CD4-positive, alpha-beta T cell treated with Interferon alpha-2 for 1 hour (primary cell): ENCODE measurements at regions not wholly inside any gene's neighbourhood (a gene's known extent, or its start where the extent isn't known, plus 50 kb on each side); places are given as distances from the start of the nearest gene placed in this dataset.

Experiments used
- DNase-seq, 2 donors: peaks; one replicate each; pipeline ENCODE4 v3.0.0-alpha.2; 2020 to 2022

DNA sequence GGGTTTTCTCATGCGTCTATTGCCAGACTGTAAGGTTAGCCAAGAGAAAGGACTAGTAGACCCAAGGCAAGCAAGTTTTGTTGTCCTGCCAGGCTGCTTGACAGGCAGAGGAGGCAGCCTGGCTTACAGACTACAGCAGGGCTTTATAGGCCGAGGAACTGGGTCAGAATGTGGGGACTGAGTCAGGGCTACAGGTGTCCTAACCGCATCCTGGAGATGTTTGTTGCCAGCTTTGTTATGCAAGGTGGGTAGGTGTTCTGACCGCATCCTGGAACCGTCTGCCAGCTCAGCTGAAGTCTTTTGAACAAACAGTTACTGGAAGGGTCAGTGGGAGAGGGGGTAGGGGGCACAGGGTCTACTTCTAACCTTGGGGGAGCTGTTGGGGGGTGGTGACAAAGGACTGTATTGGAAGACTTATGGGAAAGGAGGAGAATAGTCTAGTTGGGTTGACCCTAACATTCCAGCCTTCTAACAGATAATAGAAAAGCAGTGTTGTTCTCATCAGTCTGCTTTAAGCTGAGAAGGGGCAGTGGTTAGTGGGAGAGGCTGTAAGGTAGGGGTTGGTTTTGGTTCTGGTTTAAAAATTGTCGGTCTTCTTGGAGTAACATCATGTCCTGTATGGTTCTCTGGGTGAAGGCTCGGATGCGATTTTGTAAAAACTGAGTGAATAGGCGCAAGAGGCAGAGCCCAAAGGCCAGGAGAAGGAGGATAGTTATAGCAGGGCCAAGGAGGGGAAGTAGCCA is 913.8 kb upstream of the SLITRK5 start:
- DNase-seq, result peak; percentile 42 to 47

GRCh38 chr13:86758116-86758515 is 913.1 kb upstream of the SLITRK5 start:
- no peak for DNase-seq

GRCh38 chr13:86760620-86761019 is 910.6 kb upstream of the SLITRK5 start:
- DNase-seq, result peak in 1 of 2 donors; percentile 13

DNA sequence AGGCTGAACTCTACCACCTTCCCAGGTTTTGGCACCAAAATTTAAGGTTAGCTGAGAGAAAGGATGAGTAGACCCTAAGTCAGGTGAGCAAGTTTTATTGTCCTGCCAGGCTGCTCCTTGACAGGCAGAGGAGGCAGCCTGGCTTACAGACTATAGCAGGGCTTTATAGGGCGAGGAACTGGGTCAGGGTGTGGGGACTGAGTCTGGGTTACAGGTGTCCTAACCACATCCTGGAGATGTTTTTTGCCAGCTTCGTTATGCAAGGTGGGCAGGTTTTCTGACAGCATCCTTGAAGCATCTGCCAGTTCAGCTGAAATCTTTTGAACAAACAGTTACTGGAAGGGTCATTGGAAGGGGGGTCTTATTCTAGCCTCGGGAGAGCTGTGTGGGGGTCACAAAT is 905.7 kb upstream of the SLITRK5 start:
- peak in 1 of 2 donors; percentile 9 for DNase-seq

DNA sequence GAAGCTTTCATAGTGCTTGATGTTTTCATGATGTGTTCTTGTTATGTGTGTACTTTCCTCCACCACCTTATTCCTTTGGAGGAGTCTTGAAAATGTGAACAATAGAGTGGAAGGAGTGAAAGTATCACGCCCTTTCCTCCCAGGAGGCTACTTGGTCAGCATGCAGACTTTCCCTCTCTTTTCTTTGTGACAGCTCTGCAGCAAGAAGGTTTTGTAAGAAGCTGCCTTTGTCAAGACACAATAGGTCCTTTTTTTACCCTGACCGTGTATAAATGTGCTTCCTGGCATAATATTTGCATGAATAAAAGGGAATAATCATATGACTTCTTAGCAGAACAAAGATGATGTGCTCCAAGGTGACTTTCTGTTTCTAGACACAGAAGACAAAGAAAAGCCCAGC is 882.6 kb upstream of the SLITRK5 start:
- DNase-seq, result no peak

- DNase-seq, result no peak
Observed at GRCh38 chr13:86792153-86792651, 879.0 kb upstream of the SLITRK5 start.

DNA sequence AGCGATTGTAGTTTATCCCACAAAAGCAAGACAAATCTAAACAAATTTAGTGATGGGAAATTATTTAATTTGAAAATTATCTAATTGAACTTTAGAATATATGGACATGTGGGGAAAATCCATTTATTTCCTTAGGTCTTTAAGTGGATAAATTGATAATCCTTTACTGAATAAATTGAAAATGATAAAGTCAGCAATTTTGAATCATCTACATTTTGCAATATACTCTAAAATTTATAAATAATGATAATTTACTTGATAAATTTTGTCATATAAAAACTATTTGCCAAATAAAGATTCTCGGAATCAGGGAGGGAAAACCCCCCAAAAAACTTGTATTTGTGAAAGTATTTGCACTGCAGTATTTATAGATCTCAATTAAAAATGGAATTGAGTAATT is 875.3 kb upstream of the SLITRK5 start:
- no peak for DNase-seq

- DNase-seq, result no peak
Observed at GRCh38 chr13:86810361-86810760, 860.8 kb upstream of the SLITRK5 start.

- DNase-seq, result no peak
Observed at GRCh38 chr13:86813198-86813597, 858.0 kb upstream of the SLITRK5 start.

DNA sequence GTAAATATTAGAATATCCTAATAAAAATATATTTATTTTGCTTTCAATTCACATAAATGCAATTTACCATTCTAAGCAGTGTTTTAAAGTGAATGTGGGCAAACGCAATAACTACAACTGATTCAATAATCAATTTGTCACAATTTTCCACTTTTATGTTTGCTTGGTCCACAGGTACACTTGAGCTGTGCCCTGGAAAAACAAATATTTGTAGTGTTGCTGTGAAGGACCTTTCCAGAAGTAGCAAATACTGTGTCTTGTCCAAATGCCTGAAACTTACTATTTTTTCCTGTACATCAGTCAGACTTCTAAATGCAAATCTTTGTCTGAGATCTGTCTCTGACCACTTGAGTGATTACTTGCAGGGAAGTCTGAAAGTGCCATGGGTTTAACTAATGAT is 845.8 kb upstream of the SLITRK5 start:
- DNase-seq, result no peak

- DNase-seq, result no peak
Observed at GRCh38 chr13:86826232-86826631, 844.9 kb upstream of the SLITRK5 start.

GRCh38 chr13:86830046-86830445 is 841.1 kb upstream of the SLITRK5 start:
- no peak for DNase-seq

DNA sequence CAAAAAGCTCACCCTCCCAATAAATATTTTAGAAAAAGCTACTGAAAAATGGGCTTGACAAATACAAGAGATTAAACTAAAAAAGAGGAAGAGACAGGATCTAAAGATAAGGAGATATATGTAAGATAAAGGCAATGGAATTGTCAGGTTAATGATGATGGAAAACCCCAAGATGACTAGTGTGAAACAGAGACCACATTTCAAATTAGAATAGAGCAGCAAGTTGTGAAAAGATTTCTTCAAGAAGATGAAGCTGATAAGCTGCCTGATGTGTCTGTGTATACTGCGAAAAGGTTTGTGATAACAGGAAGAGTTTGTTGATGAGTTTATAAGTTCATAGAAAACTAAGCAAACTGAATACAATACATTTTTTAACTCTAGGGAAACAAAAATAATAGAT is 840.1 kb upstream of the SLITRK5 start:
- DNase-seq, result no peak

- no peak for DNase-seq
Observed at GRCh38 chr13:86838411-86839120, 832.6 kb upstream of the SLITRK5 start.

- DNase-seq, result no peak
Observed at GRCh38 chr13:86839221-86839620, 832.0 kb upstream of the SLITRK5 start.

DNA sequence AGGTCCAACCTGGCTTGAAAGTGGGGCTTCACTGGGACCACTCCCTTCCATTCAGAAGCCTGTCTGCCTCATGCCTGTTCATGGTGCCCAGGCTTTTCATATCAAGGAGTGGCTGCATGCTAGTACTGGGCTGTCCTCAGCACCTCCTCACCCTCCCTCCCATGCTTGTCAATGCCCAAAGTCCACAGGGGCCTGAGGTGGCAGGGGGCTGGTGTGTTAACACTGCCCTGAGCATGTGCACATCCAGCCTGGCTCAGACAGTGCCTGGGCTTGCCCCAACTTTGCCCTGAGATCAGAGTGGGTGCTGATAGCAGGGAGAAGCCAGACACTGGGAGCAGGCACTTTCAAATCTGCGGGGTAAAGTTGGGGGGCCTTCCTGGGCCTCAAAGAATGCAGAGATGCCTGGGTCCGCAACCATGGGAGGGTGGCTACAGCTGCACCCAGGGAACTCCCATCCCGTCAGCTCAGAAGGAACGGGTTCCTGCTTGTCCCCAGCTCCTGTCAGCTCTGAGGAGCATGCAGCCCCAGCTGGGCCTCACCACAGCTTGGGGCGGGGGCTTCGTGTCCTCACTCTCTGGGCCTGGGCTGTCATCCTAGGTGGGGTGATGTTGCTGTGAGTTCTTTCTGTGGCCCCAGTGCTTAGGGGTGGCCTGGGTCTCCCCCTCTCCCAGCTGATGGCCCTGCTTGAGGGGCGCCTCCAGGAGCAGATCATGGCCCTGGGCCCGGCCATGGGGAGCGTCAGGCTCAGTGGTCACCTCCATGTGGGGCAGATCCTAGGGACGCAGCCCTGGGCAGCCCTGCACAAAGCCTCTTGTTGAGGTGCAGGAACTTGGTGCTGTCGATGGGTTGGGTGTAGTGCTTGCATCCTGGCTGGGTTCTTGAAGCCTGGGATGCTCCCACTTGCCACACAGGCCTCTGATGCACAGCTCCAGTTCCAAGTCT is 830.6 kb upstream of the SLITRK5 start:
- DNase-seq, result no peak

DNA sequence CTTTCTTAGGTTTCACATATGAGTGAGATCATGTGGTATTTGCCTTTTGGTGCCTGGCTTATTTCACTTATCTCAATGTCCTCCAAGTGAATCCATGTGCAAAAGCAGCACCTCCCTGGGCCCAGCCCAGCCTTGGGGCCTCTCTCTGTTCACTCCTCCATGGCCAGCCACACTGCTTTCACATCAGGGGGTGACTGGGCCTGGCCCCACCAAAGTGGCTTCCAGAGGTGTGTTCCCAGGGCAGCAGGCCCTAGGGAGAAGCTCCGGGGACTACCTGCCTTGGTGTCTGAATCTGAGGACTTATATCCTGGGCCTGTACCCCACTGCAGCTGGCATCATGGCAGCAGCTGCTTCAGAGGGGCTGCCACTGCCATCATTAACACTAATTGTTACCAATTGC is 829.9 kb upstream of the SLITRK5 start:
- DNase-seq, result no peak

DNA sequence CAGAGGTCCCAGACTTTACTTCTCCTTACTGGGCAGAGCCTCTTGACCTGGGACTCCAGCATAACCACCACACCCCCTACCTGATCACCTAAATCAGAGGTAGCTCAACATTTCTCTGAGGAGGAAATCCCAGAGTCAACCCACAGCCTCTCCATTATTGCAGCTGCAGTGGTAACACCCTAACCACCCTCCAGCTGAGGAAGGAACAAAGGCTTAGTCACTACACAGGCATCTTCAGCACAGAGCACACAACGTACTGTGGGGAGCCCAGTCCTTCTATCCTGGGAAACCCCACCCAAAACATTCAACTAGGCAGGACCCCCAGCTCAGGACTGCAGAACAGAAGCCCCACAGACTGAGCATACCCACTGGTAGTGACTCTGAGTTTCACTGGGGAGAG is 824.7 kb upstream of the SLITRK5 start:
- DNase-seq, result no peak

GRCh38 chr13:86848716-86849115 is 822.5 kb upstream of the SLITRK5 start:
- DNase-seq, result no peak

GRCh38 chr13:86856991-86857390 is 814.2 kb upstream of the SLITRK5 start:
- DNase-seq, result no peak

DNA sequence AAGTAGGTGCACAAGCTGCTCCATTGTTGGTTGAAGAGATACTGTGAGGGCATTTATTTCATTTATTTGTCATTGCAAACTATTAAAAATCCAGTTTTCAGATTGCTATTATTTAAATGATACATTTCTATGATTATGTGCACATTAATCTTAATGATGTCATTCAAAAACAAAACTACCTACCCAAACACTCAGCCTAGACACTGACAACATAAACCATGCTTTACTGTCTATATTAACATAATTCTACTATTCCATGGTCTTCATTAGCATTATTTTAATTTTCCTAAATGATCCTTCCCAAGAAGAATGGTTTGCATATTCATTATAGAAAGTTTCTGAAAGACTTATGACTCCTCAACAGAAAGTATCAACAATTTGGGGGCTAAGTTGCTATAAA is 813.0 kb upstream of the SLITRK5 start:
- DNase-seq, result no peak

GRCh38 chr13:86862137-86862536 is 809.0 kb upstream of the SLITRK5 start:
- no peak for DNase-seq

- no peak for DNase-seq
Observed at GRCh38 chr13:86864376-86864775, 806.8 kb upstream of the SLITRK5 start.
